Adrenal gland (tissue), 9 donors: ENCODE measurements at regions not wholly inside any gene's neighbourhood (a gene's known extent, or its start where the extent isn't known, plus 50 kb on each side); places are given as distances from the start of the nearest gene placed in this dataset.

Experiments used
- DNase-seq, 7 donors: peaks; one replicate each; pipeline ENCODE4 v3.0.0-alpha.2; 2019 to 2020
- H3K27ac ChIP-seq, 5 donors: fragments of 200-600 bp; sonication (generic) in 4 of 5; 1 replicate in 3 of 5; 2 replicates in 2 of 5; pipeline versions ENCODE4 v1.5.1 to v1.8.0; 2016 to 2020; ENCODE audit warnings: mild to moderate bottlenecking in 1 of 5
- H3K27me3 ChIP-seq: fragments of 200-600 bp; 2 replicates; pipeline ENCODE4 v1.8.0; 2021
- H3K36me3 ChIP-seq, 2 donors: fragments of 200-600 bp; replicated peaks in 1 of 2; 1 replicate in 1 of 2; 2 replicates in 1 of 2; pipeline versions ENCODE4 v1.5.1 to v1.8.0; 2018 to 2022
- H3K4me1 ChIP-seq, 2 donors: fragments of 200-600 bp; replicated peaks in 1 of 2; 1 replicate in 1 of 2; 2 replicates in 1 of 2; pipeline versions ENCODE4 v1.5.1 to v1.8.0; 2018 to 2021
- H3K4me3 ChIP-seq, 4 donors: fragments of 200-600 bp; sonication (generic) in 3 of 4; one replicate each; pipeline ENCODE4 v1.5.1; 2016 to 2018
- H3K9me3 ChIP-seq, 3 donors: fragments of 200-600 bp; sonication (generic) in 1 of 3; replicated peaks in 1 of 3; 1 replicate in 2 of 3; 2 replicates in 1 of 3; pipeline versions ENCODE4 v1.5.1 to v1.8.0; 2016 to 2021
- POLR2A ChIP-seq, 2 donors: fragments of 450-650 bp; IDR thresholded peaks; one replicate each; pipeline ENCODE4 v1.6.1; 2017; ENCODE audit warnings: antibody characterized with exemption in 2 of 2, mild to moderate bottlenecking in 2 of 2, moderate library complexity in 1 of 2
- WGBS, 4 donors: extraction: QIAGEN DNeasy Blood & Tissue Kit in 2 of 4; methylation state at CpG; one replicate each; pipeline versions ENCODE4 v1.1.5 to v1.1.7; 2013 to 2017; 5-methylcytosine and 5-hydroxymethylcytosine counted together
- intact Hi-C, 2 donors: fragments of 100-400 bp; cut with DNase I; formaldehyde crosslinking; loops; one replicate each; pipeline versions ENCODE4 v1.14.1 to v1.15.0; 2022 to 2023
- TF ChIP-seq, protein P1 (sequence below), 6 experiments: fragments of 450-650 bp in 4 of 6; fragments of 200-600 bp in 2 of 6; sonication (generic) in 1 of 6; IDR thresholded peaks; 1 replicate in 5 of 6; 2 replicates in 1 of 6; pipeline versions ENCODE4 v1.5.1 to v1.8.0; 2016 to 2021; ENCODE audit warnings: antibody characterized with exemption in 6 of 6, mild to moderate bottlenecking in 2 of 6, moderate library complexity in 1 of 6
- donor health status: healthy with polysubstance abuse.
- donor health status: Bipolar disorder and iron deficiency.
- donor health status: DM: yes; HTN: yes; CAD: no.
- donor health status: DM: no; HTN: no; CAD: no.
- donor health status: DM: no; HTN: no; CAD: no.

DNA sequence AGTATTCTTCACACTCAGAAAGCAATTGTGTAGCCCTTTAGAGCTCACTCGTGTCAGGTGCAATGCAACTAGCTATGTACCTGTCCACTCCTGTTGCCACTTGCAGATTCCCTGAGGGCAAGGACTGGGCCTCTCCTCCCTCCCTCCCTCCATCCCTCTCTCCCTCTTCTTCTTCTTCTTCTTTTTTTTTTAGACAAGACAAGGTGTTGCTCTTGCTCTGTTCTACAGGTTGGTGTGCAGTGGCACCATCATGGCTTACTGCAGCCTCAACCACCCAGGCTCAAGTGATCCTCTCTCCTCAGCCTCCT lies 119.7 kb downstream of the ACKR3 start:
- WGBS, 4 donors: 80 to 91% (median 88%) methylated on average over 1 of the region's 1 CpG
- Histone ChIP-seq H3K36me3 (no peaks in the 10 kb centered on the region), H3K4me1 (no peaks in the 10 kb centered on the region), H3K27ac (no peak overlapping the region), H3K4me3 (no peak overlapping the region), H3K9me3 (no peaks in the 10 kb centered on the region), H3K27me3 (peaks cover 8% of the 10 kb centered on the region)
- intact Hi-C loops: no loop called here
- no peak for DNase-seq
- TF ChIP-seq, protein P1, sequence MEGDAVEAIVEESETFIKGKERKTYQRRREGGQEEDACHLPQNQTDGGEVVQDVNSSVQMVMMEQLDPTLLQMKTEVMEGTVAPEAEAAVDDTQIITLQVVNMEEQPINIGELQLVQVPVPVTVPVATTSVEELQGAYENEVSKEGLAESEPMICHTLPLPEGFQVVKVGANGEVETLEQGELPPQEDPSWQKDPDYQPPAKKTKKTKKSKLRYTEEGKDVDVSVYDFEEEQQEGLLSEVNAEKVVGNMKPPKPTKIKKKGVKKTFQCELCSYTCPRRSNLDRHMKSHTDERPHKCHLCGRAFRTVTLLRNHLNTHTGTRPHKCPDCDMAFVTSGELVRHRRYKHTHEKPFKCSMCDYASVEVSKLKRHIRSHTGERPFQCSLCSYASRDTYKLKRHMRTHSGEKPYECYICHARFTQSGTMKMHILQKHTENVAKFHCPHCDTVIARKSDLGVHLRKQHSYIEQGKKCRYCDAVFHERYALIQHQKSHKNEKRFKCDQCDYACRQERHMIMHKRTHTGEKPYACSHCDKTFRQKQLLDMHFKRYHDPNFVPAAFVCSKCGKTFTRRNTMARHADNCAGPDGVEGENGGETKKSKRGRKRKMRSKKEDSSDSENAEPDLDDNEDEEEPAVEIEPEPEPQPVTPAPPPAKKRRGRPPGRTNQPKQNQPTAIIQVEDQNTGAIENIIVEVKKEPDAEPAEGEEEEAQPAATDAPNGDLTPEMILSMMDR (IDR thresholded peaks at IDR 0.05): no peak

DNA sequence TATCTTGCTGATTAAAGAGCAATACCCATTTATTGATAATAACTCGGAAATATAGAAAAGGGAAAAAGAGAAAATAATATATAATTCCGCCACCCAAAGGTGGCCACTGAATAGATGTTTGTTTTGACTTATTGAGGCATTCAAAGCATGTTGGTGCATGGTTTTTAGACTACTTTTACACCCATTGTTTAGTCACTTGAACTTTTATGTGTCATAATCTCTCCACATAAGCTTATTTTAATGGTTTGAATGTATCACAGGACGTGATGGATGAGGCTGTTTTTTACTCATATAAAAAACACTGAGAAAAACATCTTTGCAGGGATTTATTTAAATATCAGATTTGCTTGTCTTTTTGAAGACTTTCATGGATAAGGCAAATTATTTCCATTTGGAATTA lies 120.4 kb downstream of the ACKR3 start:
- Histone ChIP-seq H3K27ac (no peak overlapping the region), H3K9me3 (no peaks in the 10 kb centered on the region), H3K4me1 (no peaks in the 10 kb centered on the region), H3K27me3 (peaks cover 8% of the 10 kb centered on the region), H3K4me3 (no peak overlapping the region), H3K36me3 (no peaks in the 10 kb centered on the region)
- TF ChIP-seq POLR2A (IDR thresholded peaks at IDR 0.05): no peak
- TF ChIP-seq, protein P1 (IDR thresholded peaks at IDR 0.05): no peak
- DNase-seq: no peak
- 81 to 91% (median 88%) methylated on average over 3 of the region's 3 CpGs for WGBS, 4 donors
- intact Hi-C loops: no loop called here

- no peak overlapping the region for H3K27ac ChIP-seq
- no peaks in the 10 kb centered on the region for H3K4me1 ChIP-seq
- no peaks in the 10 kb centered on the region for H3K9me3 ChIP-seq
- no peak for TF ChIP-seq POLR2A (IDR thresholded peaks at IDR 0.05)
- TF ChIP-seq, protein P1 (IDR thresholded peaks at IDR 0.05): no peak
- H3K4me3 ChIP-seq: no peak overlapping the region
- WGBS, 4 donors: 73 to 93% (median 91%) methylated on average over 3 of the region's 3 CpGs
- intact Hi-C loops: no loop called here
- peaks cover 8% of the 10 kb centered on the region for H3K27me3 ChIP-seq
- H3K36me3 ChIP-seq: no peaks in the 10 kb centered on the region
- DNase-seq: no peak
These were observed 121.1 kb downstream of the ACKR3 start for GRCh38 chr2:236690726-236691125.

- 68 to 83% (median 80%) methylated on average over 6 of the region's 6 CpGs for WGBS, 4 donors
- DNase-seq: no peak
- intact Hi-C loops: no loop called here
- H3K4me1 ChIP-seq: no peaks in the 10 kb centered on the region
- no peaks in the 10 kb centered on the region for H3K36me3 ChIP-seq
- H3K4me3 ChIP-seq: no peak overlapping the region
- peaks cover 8% of the 10 kb centered on the region for H3K27me3 ChIP-seq
- no peak overlapping the region for H3K27ac ChIP-seq
- TF ChIP-seq, protein P1 (IDR thresholded peaks at IDR 0.05): no peak
- no peak for TF ChIP-seq POLR2A (IDR thresholded peaks at IDR 0.05)
- no peaks in the 10 kb centered on the region for H3K9me3 ChIP-seq
These were observed 122.2 kb downstream of the ACKR3 start for GRCh38 chr2:236691799-236692167.
